Stimulated activated CD4-positive, alpha-beta T cell treated with anti-CD3 and anti-CD28 coated beads, Interleukin-15, amount 100 ng/mL, for 24 hours (primary cell): ENCODE measurements at regions not wholly inside any gene's neighbourhood (a gene's known extent, or its start where the extent isn't known, plus 50 kb on each side); places are given as distances from the start of the nearest gene placed in this dataset.

Source experiments
- DNase-seq: peaks from one replicate; pipeline ENCODE4 v3.0.0-alpha.2; 2020

- peak; percentile 80 for DNase-seq
Observed at GRCh38 chr15:79184465-79184892, 93.9 kb upstream of the RASGRF1 start.

DNA sequence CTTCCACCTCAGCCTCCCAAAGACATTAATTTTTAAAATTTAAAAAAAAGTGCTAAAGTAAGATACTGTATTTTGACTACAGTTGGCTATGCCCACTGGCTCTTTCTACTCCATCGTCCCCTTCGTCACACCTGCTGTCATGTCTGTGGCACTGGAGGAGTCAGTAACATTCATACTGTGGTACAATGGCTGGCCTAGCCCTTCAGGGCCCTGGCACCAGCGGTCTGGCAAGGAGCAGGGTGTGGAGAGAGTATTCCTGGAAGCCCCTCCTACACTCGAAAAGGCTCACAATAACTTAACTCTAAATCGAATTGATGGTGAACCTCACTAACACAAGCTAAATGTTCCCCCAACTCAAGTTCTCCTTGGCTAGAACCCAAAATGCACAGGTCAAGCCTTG lies 89.7 kb upstream of the RASGRF1 start:
- DNase-seq = no peak

GRCh38 chr15:79179597-79179996 lies 89.0 kb upstream of the RASGRF1 start:
- DNase-seq = no peak

DNA sequence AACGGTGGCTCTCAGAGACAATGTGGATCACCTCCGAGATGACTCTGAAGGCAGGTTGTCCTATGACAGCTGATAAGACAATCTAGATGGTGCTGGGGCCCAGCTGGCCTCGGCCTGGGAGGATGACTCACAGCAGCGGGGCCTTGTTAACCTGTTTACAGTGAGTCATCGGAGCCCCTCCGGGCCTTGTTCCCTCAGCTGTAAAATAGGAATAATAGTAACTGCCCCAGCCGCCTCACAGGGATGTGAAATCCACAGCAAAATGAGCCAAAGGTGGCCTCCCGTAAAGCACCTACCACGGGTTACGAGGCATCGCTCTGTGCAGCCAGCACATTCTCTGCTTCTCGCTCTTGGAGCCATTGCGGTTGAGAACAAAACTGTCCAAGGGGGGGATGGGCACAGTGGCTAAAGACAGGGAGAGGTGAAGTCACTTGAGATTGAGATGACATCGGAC lies 88.6 kb upstream of the RASGRF1 start:
- no peak for DNase-seq

GRCh38 chr15:79178594-79178993 lies 88.0 kb upstream of the RASGRF1 start:
- DNase-seq = no peak

DNA sequence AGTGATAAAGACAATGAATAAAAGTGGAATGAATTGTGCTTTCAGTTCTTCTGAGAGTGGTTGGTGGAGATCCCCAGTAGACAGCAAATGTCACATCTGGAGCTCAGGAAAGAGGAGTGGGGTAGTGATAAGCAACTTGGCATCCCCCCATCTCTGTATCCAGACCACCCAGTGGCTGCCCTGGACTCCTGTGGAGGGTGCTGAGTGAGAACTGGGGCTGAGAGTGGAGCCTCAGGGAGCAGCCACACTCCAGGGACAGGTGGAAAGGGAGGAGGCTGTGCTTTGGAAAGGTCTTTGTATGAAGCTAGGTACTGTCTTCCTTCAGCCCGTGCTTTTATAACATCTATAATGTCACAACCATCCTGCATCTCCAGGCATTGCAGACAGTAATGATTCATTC lies 85.6 kb upstream of the RASGRF1 start:
- no peak for DNase-seq

DNA sequence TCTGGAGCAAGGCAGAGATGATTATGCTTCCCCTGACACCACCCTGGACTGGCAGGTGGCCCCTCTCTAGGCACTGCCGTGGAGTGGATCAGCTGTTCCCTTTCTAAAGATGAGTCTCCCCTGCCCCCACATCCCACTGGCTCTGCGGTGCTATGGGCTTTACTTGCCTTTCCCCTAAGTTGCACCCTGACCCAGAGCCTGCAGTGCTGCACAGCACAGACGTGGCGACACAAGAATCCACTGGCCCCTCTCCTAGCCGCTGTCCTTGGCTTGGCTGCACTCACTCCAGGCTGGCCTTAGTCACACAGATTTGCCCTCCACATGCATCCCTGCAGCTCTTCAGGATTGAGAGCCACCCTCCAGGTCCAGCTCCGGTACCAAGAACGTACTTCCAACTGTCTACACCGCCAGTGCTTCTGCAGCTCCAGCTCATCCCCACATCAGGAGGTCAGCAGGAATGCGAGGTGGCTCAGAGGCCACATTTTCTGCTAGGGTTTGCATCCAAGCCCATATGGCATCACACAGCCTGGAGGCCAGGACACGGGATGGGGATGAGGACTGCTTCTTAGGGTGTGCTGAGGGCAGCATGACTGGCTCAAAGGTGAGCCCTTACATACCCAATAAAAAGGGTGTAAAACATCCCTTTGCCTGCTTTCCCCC lies 82.4 kb upstream of the RASGRF1 start:
- no peak for DNase-seq

DNA sequence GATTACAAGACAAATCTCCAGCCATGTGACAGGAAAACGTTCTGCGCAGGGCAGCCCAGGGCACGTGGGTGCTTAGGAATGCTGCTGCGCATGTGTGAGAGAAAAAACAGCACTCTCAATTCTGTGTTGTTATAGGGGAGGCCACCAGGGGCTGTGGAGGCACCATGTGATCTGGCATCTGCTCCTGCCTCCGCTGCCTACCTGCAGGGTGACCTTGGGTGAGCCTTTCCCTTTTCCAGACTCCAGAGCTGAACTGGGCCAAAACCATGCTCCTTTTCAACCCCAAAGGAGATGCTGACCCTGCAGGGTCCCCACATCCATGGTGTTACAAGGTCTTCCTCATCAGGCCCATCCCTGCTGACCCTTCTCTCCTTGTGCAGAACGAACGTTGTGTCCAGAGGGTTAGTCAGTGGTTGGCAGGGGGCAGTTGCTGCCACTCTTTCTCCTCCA lies 81.5 kb upstream of the RASGRF1 start:
- DNase-seq = no peak

- no peak for DNase-seq
Observed at GRCh38 chr15:79171320-79172031, 80.9 kb upstream of the RASGRF1 start.

DNA sequence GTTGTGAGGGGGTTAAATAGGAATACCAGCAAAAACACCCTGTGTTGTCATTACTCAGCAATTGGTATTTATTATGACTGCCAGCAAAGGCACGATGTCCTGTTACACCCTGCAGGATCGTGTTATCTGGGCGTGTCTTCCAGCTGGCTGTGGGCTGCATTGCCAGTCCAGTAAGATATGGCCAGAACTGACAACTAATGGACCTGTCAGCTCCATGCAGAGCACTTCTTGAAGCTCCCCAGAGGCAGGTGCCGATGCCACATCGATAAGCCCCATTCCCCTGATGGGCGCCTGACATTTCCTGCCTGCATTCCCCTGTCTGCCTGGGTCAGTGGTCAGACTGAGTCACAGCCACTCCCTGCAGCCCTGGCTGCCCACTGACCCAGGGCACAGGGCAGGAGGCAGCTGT lies 79.7 kb upstream of the RASGRF1 start:
- DNase-seq = no peak

DNA sequence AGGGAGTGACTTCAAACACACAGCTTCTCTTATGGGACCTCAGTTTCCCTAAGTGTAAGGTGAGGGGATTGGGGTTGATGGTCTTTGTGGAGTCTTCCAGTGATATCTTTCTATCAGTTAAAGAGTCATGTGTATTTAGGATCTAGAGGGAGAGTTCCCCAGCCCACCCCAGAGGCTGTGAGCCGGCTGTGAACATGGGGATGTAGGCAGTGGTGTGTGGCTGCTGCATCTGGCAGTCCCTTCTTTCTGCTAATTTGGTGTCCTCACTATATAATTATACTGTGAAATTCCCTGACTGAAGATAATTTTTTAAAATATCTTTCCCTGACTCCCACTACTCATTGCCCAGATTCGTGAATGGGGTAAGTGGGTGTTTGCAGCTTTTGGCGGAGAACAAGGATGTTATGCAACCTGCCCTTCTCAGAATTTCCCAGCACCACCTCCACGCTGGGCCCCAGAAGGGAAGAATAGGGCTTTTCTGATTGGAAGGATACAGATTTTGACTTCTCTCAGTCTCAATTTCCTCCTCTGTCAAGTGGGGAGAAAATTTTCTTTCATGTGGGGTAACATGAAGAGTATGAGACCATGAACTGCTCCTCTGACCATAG lies 79.0 kb upstream of the RASGRF1 start:
- DNase-seq = no peak

GRCh38 chr15:79168922-79169456 lies 78.4 kb upstream of the RASGRF1 start:
- DNase-seq = no peak

DNA sequence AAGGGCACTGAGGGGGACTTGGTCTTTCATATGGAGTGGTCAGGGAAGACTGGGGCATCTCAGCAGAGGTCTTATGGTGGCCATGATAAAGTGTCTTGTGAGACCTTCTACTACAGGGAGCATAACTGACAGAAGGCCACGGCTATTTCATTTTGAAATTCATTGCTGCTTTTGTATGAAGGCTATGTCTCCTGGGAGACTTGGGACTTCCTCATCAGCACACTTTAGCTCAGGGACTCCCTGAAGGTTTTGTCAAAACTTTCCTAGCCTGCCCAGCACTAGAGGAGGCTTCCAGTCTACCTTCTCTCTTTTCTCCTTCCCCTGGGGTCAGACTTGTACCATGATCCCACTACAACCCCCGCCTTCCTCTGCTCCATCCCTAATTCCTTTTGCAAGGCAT lies 77.2 kb upstream of the RASGRF1 start:
- no peak for DNase-seq

DNA sequence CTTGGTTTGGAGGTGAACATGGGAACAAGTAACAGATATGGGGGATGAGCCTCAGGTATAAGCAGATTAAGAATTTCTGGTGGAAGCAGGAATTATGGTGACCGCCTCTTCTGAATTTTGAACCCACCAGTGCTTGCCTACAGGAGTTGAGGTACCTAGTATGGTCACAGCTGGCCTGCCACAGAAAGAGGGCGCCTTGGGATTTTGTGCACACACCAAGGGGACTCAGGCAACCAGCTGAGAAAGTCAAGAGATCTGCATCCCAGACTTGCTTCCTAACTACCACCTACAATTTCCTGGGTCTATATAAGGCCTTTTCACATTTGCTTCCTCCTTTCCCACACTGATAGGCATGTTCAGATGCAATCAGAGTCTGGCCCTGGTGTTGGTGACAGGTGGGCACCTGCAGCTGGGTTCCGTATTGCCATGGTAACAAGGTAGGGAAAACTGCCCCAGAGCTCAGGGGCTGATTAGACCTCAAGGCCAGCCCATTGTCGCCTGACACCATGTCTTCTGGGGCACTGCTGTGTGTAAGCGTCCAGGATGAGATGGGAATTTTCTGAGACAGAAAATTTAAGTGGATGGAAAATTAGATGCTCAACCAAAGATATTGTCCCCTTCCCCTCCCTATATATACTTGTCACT lies 75.9 kb upstream of the RASGRF1 start:
- DNase-seq = no peak

DNA sequence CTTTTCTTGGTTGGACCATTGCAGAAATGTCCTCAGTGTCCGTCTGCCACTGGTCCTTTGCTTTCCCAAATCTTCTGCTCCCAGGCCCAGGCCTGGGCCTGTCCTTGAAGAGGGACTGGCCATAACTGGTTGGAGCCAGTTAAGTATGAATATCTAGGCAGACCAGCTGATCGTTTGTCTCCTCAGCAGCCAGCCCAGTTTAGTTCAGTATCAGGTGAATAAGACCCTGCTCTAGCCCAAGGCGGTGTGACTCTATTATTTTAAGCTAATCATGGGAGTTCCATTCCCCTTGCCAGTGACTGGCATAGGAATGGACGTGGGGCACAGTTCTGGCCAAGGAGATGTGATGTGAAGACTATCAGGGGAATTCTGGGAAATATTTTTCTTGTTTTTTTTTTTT lies 73.9 kb upstream of the RASGRF1 start:
- no peak for DNase-seq

GRCh38 chr15:79164043-79164442 lies 73.5 kb upstream of the RASGRF1 start:
- DNase-seq = no peak

- DNase-seq = no peak
Observed at GRCh38 chr15:79163395-79163794, 72.8 kb upstream of the RASGRF1 start.

- no peak for DNase-seq
Observed at GRCh38 chr15:79161837-79162508, 71.4 kb upstream of the RASGRF1 start.

- no peak for DNase-seq
Observed at GRCh38 chr15:79160211-79160610, 69.6 kb upstream of the RASGRF1 start.

DNA sequence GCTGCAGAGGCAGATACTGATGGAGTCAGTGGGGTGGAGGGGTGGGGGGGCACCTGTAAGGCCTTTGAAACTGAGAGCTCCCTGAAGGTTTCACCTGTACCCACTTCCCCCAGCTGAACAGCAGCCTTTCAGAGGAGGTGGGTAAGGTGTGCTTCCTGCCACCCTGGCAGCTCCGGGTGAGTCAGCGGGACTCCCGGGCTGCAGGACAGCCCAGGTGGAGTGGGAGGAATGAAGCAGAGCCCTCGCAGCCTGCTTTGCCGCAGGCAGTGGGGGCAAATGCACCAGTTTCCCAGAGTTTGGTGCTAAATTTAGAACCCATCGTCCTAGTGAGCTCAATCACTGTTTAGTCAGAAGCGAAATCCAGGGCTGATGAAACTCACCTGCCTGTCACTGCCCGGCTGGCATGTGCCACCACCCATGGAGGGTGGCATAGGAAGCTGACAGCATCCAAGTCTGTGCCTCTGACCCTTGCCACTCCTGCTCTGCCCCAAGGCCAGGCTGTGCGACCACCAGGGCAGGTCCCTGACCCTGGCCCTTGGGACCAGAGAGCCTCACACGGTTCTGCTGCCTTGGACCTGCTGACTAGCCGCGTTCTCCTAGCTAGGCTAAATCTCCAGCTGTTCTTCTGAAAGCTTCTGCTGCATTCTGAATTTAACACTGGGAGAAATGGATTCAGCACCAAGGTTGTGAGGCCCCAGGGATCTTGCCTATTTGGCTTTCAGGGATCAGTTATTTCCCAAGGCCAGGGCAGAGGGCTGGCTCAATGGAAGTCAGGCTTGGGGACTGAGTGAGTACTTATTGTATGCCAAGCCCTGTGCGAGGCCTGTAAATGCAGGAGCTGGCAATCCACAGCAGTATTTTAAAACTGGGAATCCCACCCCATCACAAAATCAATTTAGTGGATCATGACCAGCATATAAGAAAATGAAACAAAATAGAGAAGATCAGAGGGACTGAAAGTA lies 67.3 kb upstream of the RASGRF1 start:
- no peak for DNase-seq

DNA sequence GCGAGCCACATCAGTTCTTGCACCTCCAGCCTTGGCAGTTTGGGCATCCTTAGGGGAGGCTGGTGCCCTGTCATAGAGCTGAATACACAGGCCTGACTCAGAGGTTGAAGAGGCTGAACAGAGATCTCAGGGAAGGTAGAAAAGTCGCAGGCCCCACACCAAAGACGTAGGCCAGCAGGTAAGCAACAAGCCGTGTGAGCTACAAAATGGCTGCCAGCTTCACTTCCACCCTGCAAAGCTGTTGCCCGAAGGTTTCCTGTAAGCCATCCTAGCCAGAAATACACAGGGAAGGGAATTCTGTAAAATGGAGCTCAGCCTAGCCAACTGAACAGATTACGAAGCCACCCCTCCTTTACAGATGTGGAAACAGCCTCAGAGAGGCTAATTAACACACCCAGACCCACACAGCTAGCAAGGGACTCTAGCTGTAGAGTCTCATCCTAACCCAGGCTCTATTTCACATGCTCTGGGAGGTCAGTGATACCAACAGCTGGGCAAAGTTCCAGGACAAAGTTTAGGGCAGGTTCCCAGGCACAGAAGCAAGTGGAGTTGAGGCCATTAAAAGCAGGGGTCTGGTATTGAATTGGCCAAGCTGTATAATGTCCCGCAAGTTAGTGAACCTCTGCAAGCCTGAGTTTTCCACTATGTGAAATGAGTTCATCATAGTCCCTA lies 66.3 kb upstream of the RASGRF1 start:
- no peak for DNase-seq
